ENCODE measurements at regions not wholly inside any gene's neighbourhood (a gene's known extent, or its start where the extent isn't known, plus 50 kb on each side); places are given as distances from the start of the nearest gene placed in this dataset.

DNA sequence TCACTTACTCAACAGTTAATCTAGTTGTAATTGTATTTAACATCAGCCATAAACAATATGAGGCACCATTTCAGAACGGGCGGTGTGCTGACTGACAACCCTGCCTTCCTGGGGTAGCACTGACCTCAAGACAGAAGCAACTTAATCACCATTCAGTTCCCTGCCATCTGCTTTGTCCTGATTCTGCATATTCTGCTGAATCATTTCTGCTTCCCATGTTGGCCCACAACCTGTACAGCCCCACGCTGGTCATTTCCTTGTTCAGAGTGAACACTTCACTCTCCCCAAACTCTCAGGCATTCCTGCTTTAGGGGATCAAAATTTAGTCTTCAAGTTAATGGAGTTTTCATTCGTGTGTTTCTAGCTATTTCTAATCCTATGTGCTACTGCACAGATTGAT is 132.3 kb upstream of the ZBED5 start:
- no peak for ATAC-seq (ENCODE audit: insufficient read depth, low FRiP score)

DNA sequence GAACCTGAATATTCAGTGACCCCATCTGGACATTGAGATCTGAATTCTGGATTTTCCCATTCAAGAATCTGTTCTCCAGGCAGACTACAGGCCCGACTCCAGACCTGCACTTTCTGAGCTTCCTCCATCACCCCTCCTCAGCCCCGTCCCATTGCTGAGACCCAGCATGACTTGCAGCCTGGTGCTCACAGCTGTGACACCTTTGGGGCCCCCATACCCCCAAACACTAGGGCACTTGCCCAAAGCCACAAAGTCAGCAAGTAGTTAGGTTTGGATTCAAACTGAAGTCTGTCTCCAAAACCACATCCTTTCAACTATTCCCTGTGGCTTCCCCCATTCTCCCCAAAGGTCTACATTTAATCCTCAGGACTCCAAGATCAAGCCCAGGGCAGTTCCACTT is 128.2 kb upstream of the ZBED5 start:
- Histone ChIP-seq H3K9me3 (ENCODE audit: control insufficient read depth in 4 of 4, insufficient read depth in 3 of 4, low read length in 3 of 4) (no peaks in the 10 kb centered on the region), H3K9ac (ENCODE audit: insufficient read depth in 1 of 2, low read length in 2 of 2) (no peak overlapping the region), H3K27me3 (ENCODE audit: control insufficient read depth in 3 of 3, insufficient read depth in 3 of 3, low read length in 2 of 3) (no peaks in the 10 kb centered on the region), H3K4me1 (ENCODE audit: control insufficient read depth in 5 of 5, insufficient read depth in 5 of 5, low read length in 5 of 5) (peaks cover 0 to 11% (median 4%) of the 10 kb centered on the region in 5 donors), H3K27ac (ENCODE audit: low read depth in 1 of 2, low read length in 1 of 2) (no peak overlapping the region), H3K4me3 (no peak overlapping the region), H3K36me3 (ENCODE audit: control insufficient read depth in 4 of 4, insufficient read depth in 4 of 4, low read length in 4 of 4) (no peaks in the 10 kb centered on the region)
- WGBS, 2 donors: 26 to 70% methylated on average over 2 of the region's 2 CpGs
- ATAC-seq (ENCODE audit: insufficient read depth, low FRiP score): no peak
- no peak for DNase-seq
- TF ChIP-seq, protein P1, sequence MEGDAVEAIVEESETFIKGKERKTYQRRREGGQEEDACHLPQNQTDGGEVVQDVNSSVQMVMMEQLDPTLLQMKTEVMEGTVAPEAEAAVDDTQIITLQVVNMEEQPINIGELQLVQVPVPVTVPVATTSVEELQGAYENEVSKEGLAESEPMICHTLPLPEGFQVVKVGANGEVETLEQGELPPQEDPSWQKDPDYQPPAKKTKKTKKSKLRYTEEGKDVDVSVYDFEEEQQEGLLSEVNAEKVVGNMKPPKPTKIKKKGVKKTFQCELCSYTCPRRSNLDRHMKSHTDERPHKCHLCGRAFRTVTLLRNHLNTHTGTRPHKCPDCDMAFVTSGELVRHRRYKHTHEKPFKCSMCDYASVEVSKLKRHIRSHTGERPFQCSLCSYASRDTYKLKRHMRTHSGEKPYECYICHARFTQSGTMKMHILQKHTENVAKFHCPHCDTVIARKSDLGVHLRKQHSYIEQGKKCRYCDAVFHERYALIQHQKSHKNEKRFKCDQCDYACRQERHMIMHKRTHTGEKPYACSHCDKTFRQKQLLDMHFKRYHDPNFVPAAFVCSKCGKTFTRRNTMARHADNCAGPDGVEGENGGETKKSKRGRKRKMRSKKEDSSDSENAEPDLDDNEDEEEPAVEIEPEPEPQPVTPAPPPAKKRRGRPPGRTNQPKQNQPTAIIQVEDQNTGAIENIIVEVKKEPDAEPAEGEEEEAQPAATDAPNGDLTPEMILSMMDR (IDR thresholded peaks at IDR 0.05; ENCODE audit: control extremely low read depth, extremely low read depth): no peak

More for the DNA sequence above, 132.3 kb upstream of the ZBED5 start:
- 34 to 66% methylated on average over 4 of the region's 4 CpGs for WGBS, 2 donors
- Histone ChIP-seq H3K36me3 (ENCODE audit: control insufficient read depth in 4 of 4, insufficient read depth in 4 of 4, low read length in 4 of 4) (no peaks in the 10 kb centered on the region), H3K9ac (ENCODE audit: insufficient read depth in 1 of 2, low read length in 2 of 2) (no peak overlapping the region), H3K4me3 (no peak overlapping the region), H3K9me3 (ENCODE audit: control insufficient read depth in 4 of 4, insufficient read depth in 3 of 4, low read length in 3 of 4) (peaks cover 0 to 3% (median 0%) of the 10 kb centered on the region in 4 donors), H3K27ac (ENCODE audit: low read depth in 1 of 2, low read length in 1 of 2) (no peak overlapping the region), H3K4me1 (ENCODE audit: control insufficient read depth in 5 of 5, insufficient read depth in 5 of 5, low read length in 5 of 5) (peaks cover 0 to 2% (median 0%) of the 10 kb centered on the region in 5 donors), H3K27me3 (ENCODE audit: control insufficient read depth in 3 of 3, insufficient read depth in 3 of 3, low read length in 2 of 3) (no peaks in the 10 kb centered on the region)
- DNase-seq: no peak
- TF ChIP-seq, protein P1 (IDR thresholded peaks at IDR 0.05; ENCODE audit: control extremely low read depth, extremely low read depth): no peak

GRCh38 chr11:10984742-10985141 is 126.9 kb upstream of the ZBED5 start:
- no peak overlapping the region for H3K9ac ChIP-seq (ENCODE audit: insufficient read depth in 1 of 2, low read length in 2 of 2)
- no peak for DNase-seq
- peaks cover 0 to 11% (median 4%) of the 10 kb centered on the region in 5 donors for H3K4me1 ChIP-seq (ENCODE audit: control insufficient read depth in 5 of 5, insufficient read depth in 5 of 5, low read length in 5 of 5)
- TF ChIP-seq, protein P1 (IDR thresholded peaks at IDR 0.05; ENCODE audit: control extremely low read depth, extremely low read depth): no peak
- no peaks in the 10 kb centered on the region for H3K9me3 ChIP-seq (ENCODE audit: control insufficient read depth in 4 of 4, insufficient read depth in 3 of 4, low read length in 3 of 4)
- H3K27ac ChIP-seq (ENCODE audit: low read depth in 1 of 2, low read length in 1 of 2): no peak overlapping the region
- no peaks in the 10 kb centered on the region for H3K36me3 ChIP-seq (ENCODE audit: control insufficient read depth in 4 of 4, insufficient read depth in 4 of 4, low read length in 4 of 4)
- no peaks in the 10 kb centered on the region for H3K27me3 ChIP-seq (ENCODE audit: control insufficient read depth in 3 of 3, insufficient read depth in 3 of 3, low read length in 2 of 3)
- H3K4me3 ChIP-seq: no peak overlapping the region
- 91% methylated on average over 5 of the region's 5 CpGs for WGBS, 2 donors
- ATAC-seq (ENCODE audit: insufficient read depth, low FRiP score): no peak

GRCh38 chr11:10984250-10984649 is 126.4 kb upstream of the ZBED5 start:
- Histone ChIP-seq H3K9ac (ENCODE audit: insufficient read depth in 1 of 2, low read length in 2 of 2) (no peak overlapping the region), H3K9me3 (ENCODE audit: control insufficient read depth in 4 of 4, insufficient read depth in 3 of 4, low read length in 3 of 4) (no peaks in the 10 kb centered on the region), H3K27me3 (ENCODE audit: control insufficient read depth in 3 of 3, insufficient read depth in 3 of 3, low read length in 2 of 3) (no peaks in the 10 kb centered on the region), H3K27ac (ENCODE audit: low read depth in 1 of 2, low read length in 1 of 2) (no peak overlapping the region), H3K36me3 (ENCODE audit: control insufficient read depth in 4 of 4, insufficient read depth in 4 of 4, low read length in 4 of 4) (no peaks in the 10 kb centered on the region), H3K4me3 (no peak overlapping the region), H3K4me1 (ENCODE audit: control insufficient read depth in 5 of 5, insufficient read depth in 5 of 5, low read length in 5 of 5) (peaks cover 0 to 11% (median 4%) of the 10 kb centered on the region in 5 donors)
- DNase-seq: no peak
- 89 to 91% methylated on average over 4 of the region's 4 CpGs for whole genome bisulfite sequencing, 2 donors
- TF ChIP-seq, protein P1 (IDR thresholded peaks at IDR 0.05; ENCODE audit: control extremely low read depth, extremely low read depth): no peak
- ATAC-seq (ENCODE audit: insufficient read depth, low FRiP score): no peak

Measured in lung (tissue), 11 donors.